ENCODE measurements at regions not wholly inside any gene's neighbourhood (a gene's known extent, or its start where the extent isn't known, plus 50 kb on each side); places are given as distances from the start of the nearest gene placed in this dataset.
"Not testable (repeated sequence)": the region's sequence is repeated elsewhere in the genome, so short reads cannot be mapped to it uniquely, and the experiment has no call there.

GRCh38 chr4:123025398-123025797, 103.0 kb upstream of the NUDT6 start:
- no peak for DNase-seq (ENCODE audit: low read depth)
- H3K4me3 ChIP-seq (replicated peaks; ENCODE audit: low read depth, low read length) = no peak overlapping the region
- no peak for TF ChIP-seq CTCF (IDR thresholded peaks at IDR 0.05; ENCODE audit: low read length, missing control alignments)

- not testable (repeated sequence) for H3K4me3 ChIP-seq (replicated peaks; ENCODE audit: low read depth, low read length)
- peak; percentile 54 for DNase-seq (ENCODE audit: low read depth)
Observed at GRCh38 chr4:123026015-123026414, 103.6 kb upstream of the NUDT6 start.

- no peak overlapping the region for H3K4me3 ChIP-seq (replicated peaks; ENCODE audit: low read depth, low read length)
- no peak for DNase-seq (ENCODE audit: low read depth)
- TF ChIP-seq CTCF (IDR thresholded peaks at IDR 0.05; ENCODE audit: low read length, missing control alignments) = no peak
Observed at GRCh38 chr4:123031664-123032063, 109.3 kb upstream of the NUDT6 start.

GRCh38 chr4:123034023-123034422, 111.6 kb upstream of the NUDT6 start:
- TF ChIP-seq CTCF (IDR thresholded peaks at IDR 0.05; ENCODE audit: low read length, missing control alignments) = no peak
- DNase-seq (ENCODE audit: low read depth) = no peak
- H3K4me3 ChIP-seq (replicated peaks; ENCODE audit: low read depth, low read length) = no peak overlapping the region

- no peak for DNase-seq (ENCODE audit: low read depth)
- TF ChIP-seq CTCF (IDR thresholded peaks at IDR 0.05; ENCODE audit: low read length, missing control alignments) = no peak
- no peak overlapping the region for H3K4me3 ChIP-seq (replicated peaks; ENCODE audit: low read depth, low read length)
Observed at GRCh38 chr4:123035239-123035638, 112.8 kb upstream of the NUDT6 start.

GRCh38 chr4:123037804-123038203, 115.4 kb upstream of the NUDT6 start:
- H3K4me3 ChIP-seq (replicated peaks; ENCODE audit: low read depth, low read length) = no peak overlapping the region
- TF ChIP-seq CTCF (IDR thresholded peaks at IDR 0.05; ENCODE audit: low read length, missing control alignments) = no peak
- peak; percentile 46 for DNase-seq (ENCODE audit: low read depth)

- TF ChIP-seq CTCF (IDR thresholded peaks at IDR 0.05; ENCODE audit: low read length, missing control alignments) = no peak
- DNase-seq (ENCODE audit: low read depth) = no peak
- H3K4me3 ChIP-seq (replicated peaks; ENCODE audit: low read depth, low read length) = no peak overlapping the region
Observed at GRCh38 chr4:123042095-123042494, 119.7 kb upstream of the NUDT6 start.

GRCh38 chr4:123043013-123043412, 120.6 kb upstream of the NUDT6 start:
- no peak for TF ChIP-seq CTCF (IDR thresholded peaks at IDR 0.05; ENCODE audit: low read length, missing control alignments)
- no peak for DNase-seq (ENCODE audit: low read depth)

More at GRCh38 chr4:123043013-123043412, 120.6 kb upstream of the NUDT6 start:
- no peak overlapping the region for H3K4me3 ChIP-seq (replicated peaks; ENCODE audit: low read depth, low read length)
